ENCODE measurements at regions not wholly inside any gene's neighbourhood (a gene's known extent, or its start where the extent isn't known, plus 50 kb on each side); places are given as distances from the start of the nearest gene placed in this dataset.
"Not testable (repeated sequence)": the region's sequence is repeated elsewhere in the genome, so short reads cannot be mapped to it uniquely, and the experiment has no call there.

GRCh38 chr13:52324831-52325230, 81.1 kb downstream of the THSD1 start:
- no CpG with 5 or more reads among the region's 2 CpGs for WGBS (ENCODE audit: insufficient coverage)

GRCh38 chr13:52319876-52320275, 86.1 kb downstream of the THSD1 start:
- Histone ChIP-seq H3K27ac (ENCODE audit: low read length) (no peak overlapping the region), H3K4me3 (ENCODE audit: low read length) (no peak overlapping the region), H3K4me1 (ENCODE audit: control insufficient read depth, insufficient read depth, low read length) (no peaks in the 10 kb centered on the region), H3K9me3 (replicated peaks; ENCODE audit: control insufficient read depth, low read depth, low read length) (no peaks in the 10 kb centered on the region), H3K27me3 (ENCODE audit: control insufficient read depth, insufficient read depth, low read length) (no peaks in the 10 kb centered on the region), H3K36me3 (ENCODE audit: control insufficient read depth, insufficient read depth, low read length) (no peaks in the 10 kb centered on the region)
- DNase-seq = no peak
- WGBS (ENCODE audit: insufficient coverage) = no CpG with 5 or more reads among the region's 2 CpGs

More at GRCh38 chr13:52324831-52325230, 81.1 kb downstream of the THSD1 start:
- not testable (repeated sequence) for H3K27me3 ChIP-seq (ENCODE audit: control insufficient read depth, insufficient read depth, low read length); H3K4me3 ChIP-seq (ENCODE audit: low read length); DNase-seq; H3K4me1 ChIP-seq (ENCODE audit: control insufficient read depth, insufficient read depth, low read length); H3K27ac ChIP-seq (ENCODE audit: low read length); H3K9me3 ChIP-seq (replicated peaks; ENCODE audit: control insufficient read depth, low read depth, low read length); H3K36me3 ChIP-seq (ENCODE audit: control insufficient read depth, insufficient read depth, low read length)

- H3K4me3 ChIP-seq (ENCODE audit: low read length) = not testable (repeated sequence)
Measured at GRCh38 chr13:52309833-52310232, 96.1 kb downstream of the THSD1 start.

GRCh38 chr13:52306336-52306735, 99.6 kb downstream of the THSD1 start:
- H3K4me1 ChIP-seq (ENCODE audit: control insufficient read depth, insufficient read depth, low read length); DNase-seq; H3K27ac ChIP-seq (ENCODE audit: low read length); H3K36me3 ChIP-seq (ENCODE audit: control insufficient read depth, insufficient read depth, low read length); H3K27me3 ChIP-seq (ENCODE audit: control insufficient read depth, insufficient read depth, low read length); H3K9me3 ChIP-seq (replicated peaks; ENCODE audit: control insufficient read depth, low read depth, low read length); H3K4me3 ChIP-seq (ENCODE audit: low read length): not testable (repeated sequence)
- WGBS (ENCODE audit: insufficient coverage) = no CpG with 5 or more reads among the region's 1 CpG

More at GRCh38 chr13:52309833-52310232, 96.1 kb downstream of the THSD1 start:
- not testable (repeated sequence) for H3K4me1 ChIP-seq (ENCODE audit: control insufficient read depth, insufficient read depth, low read length); DNase-seq; H3K9me3 ChIP-seq (replicated peaks; ENCODE audit: control insufficient read depth, low read depth, low read length); H3K27ac ChIP-seq (ENCODE audit: low read length); H3K27me3 ChIP-seq (ENCODE audit: control insufficient read depth, insufficient read depth, low read length); H3K36me3 ChIP-seq (ENCODE audit: control insufficient read depth, insufficient read depth, low read length)
- WGBS (ENCODE audit: insufficient coverage) = no CpG with 5 or more reads among the region's 6 CpGs

GRCh38 chr13:52303098-52303497, 102.9 kb downstream of the THSD1 start:
- not testable (repeated sequence) for H3K27ac ChIP-seq (ENCODE audit: low read length); DNase-seq; H3K27me3 ChIP-seq (ENCODE audit: control insufficient read depth, insufficient read depth, low read length); H3K9me3 ChIP-seq (replicated peaks; ENCODE audit: control insufficient read depth, low read depth, low read length); H3K4me3 ChIP-seq (ENCODE audit: low read length); H3K36me3 ChIP-seq (ENCODE audit: control insufficient read depth, insufficient read depth, low read length); H3K4me1 ChIP-seq (ENCODE audit: control insufficient read depth, insufficient read depth, low read length)
- no CpG with 5 or more reads among the region's 1 CpG for WGBS (ENCODE audit: insufficient coverage)

GRCh38 chr13:52302688-52303087, 103.3 kb downstream of the THSD1 start:
- not testable (repeated sequence) for H3K27me3 ChIP-seq (ENCODE audit: control insufficient read depth, insufficient read depth, low read length); H3K36me3 ChIP-seq (ENCODE audit: control insufficient read depth, insufficient read depth, low read length); H3K4me3 ChIP-seq (ENCODE audit: low read length); H3K9me3 ChIP-seq (replicated peaks; ENCODE audit: control insufficient read depth, low read depth, low read length); H3K27ac ChIP-seq (ENCODE audit: low read length); DNase-seq; H3K4me1 ChIP-seq (ENCODE audit: control insufficient read depth, insufficient read depth, low read length)
- no CpG with 5 or more reads among the region's 6 CpGs for WGBS (ENCODE audit: insufficient coverage)

GRCh38 chr13:52301810-52302400, 104.1 kb downstream of the THSD1 start:
- not testable (repeated sequence) for H3K27ac ChIP-seq (ENCODE audit: low read length); H3K4me1 ChIP-seq (ENCODE audit: control insufficient read depth, insufficient read depth, low read length); H3K9me3 ChIP-seq (replicated peaks; ENCODE audit: control insufficient read depth, low read depth, low read length); H3K27me3 ChIP-seq (ENCODE audit: control insufficient read depth, insufficient read depth, low read length); H3K4me3 ChIP-seq (ENCODE audit: low read length); H3K36me3 ChIP-seq (ENCODE audit: control insufficient read depth, insufficient read depth, low read length)
- DNase-seq = peak; percentile 46
- 75% methylated on average over 1 of the region's 4 CpGs for WGBS (ENCODE audit: insufficient coverage)

- not testable (repeated sequence) for H3K9me3 ChIP-seq (replicated peaks; ENCODE audit: control insufficient read depth, low read depth, low read length); DNase-seq; H3K27ac ChIP-seq (ENCODE audit: low read length); H3K4me1 ChIP-seq (ENCODE audit: control insufficient read depth, insufficient read depth, low read length); H3K4me3 ChIP-seq (ENCODE audit: low read length); H3K36me3 ChIP-seq (ENCODE audit: control insufficient read depth, insufficient read depth, low read length); H3K27me3 ChIP-seq (ENCODE audit: control insufficient read depth, insufficient read depth, low read length)
- no CpG with 5 or more reads among the region's 5 CpGs for WGBS (ENCODE audit: insufficient coverage)
Measured at GRCh38 chr13:52298079-52298661, 107.8 kb downstream of the THSD1 start.

GRCh38 chr13:52288891-52289290, 117.1 kb downstream of the THSD1 start:
- WGBS (ENCODE audit: insufficient coverage) = no CpG with 5 or more reads among the region's 6 CpGs

GRCh38 chr13:52281387-52281786, 122.0 kb upstream of the NEK3 start:
- DNase-seq; H3K27ac ChIP-seq (ENCODE audit: low read length); H3K4me1 ChIP-seq (ENCODE audit: control insufficient read depth, insufficient read depth, low read length); H3K4me3 ChIP-seq (ENCODE audit: low read length); H3K9me3 ChIP-seq (replicated peaks; ENCODE audit: control insufficient read depth, low read depth, low read length); H3K27me3 ChIP-seq (ENCODE audit: control insufficient read depth, insufficient read depth, low read length); H3K36me3 ChIP-seq (ENCODE audit: control insufficient read depth, insufficient read depth, low read length): not testable (repeated sequence)
- WGBS (ENCODE audit: insufficient coverage) = no CpG with 5 or more reads among the region's 2 CpGs

More at GRCh38 chr13:52288891-52289290, 117.1 kb downstream of the THSD1 start:
- not testable (repeated sequence) for H3K27me3 ChIP-seq (ENCODE audit: control insufficient read depth, insufficient read depth, low read length); DNase-seq; H3K27ac ChIP-seq (ENCODE audit: low read length); H3K36me3 ChIP-seq (ENCODE audit: control insufficient read depth, insufficient read depth, low read length); H3K9me3 ChIP-seq (replicated peaks; ENCODE audit: control insufficient read depth, low read depth, low read length); H3K4me1 ChIP-seq (ENCODE audit: control insufficient read depth, insufficient read depth, low read length); H3K4me3 ChIP-seq (ENCODE audit: low read length)

GRCh38 chr13:52279408-52279807, 120.0 kb upstream of the NEK3 start:
- H3K27me3 ChIP-seq (ENCODE audit: control insufficient read depth, insufficient read depth, low read length); DNase-seq; H3K27ac ChIP-seq (ENCODE audit: low read length); H3K4me3 ChIP-seq (ENCODE audit: low read length); H3K36me3 ChIP-seq (ENCODE audit: control insufficient read depth, insufficient read depth, low read length); H3K9me3 ChIP-seq (replicated peaks; ENCODE audit: control insufficient read depth, low read depth, low read length); H3K4me1 ChIP-seq (ENCODE audit: control insufficient read depth, insufficient read depth, low read length): not testable (repeated sequence)
- whole genome bisulfite sequencing (ENCODE audit: insufficient coverage) = no CpG with 5 or more reads among the region's 1 CpG

Measured in muscle of leg (tissue), 3 donors.